ENCODE measurements at regions not wholly inside any gene's neighbourhood (a gene's known extent, or its start where the extent isn't known, plus 50 kb on each side); places are given as distances from the start of the nearest gene placed in this dataset.

GRCh38 chr5:114252226-114252625, 109.6 kb upstream of the KCNN2 start:
- TF ChIP-seq CTCF (IDR thresholded peaks at IDR 0.05) (no peak), POLR2A (IDR thresholded peaks at IDR 0.05) (no peak)
